PC-3 (cell line): ENCODE measurements at regions not wholly inside any gene's neighbourhood (a gene's known extent, or its start where the extent isn't known, plus 50 kb on each side); places are given as distances from the start of the nearest gene placed in this dataset.

Source experiments
- ATAC-seq: fragments of 200-7000 bp; cut with Tn5 transposase; 2 replicates; pipeline ENCODE4 v1.9.1; 2020; ENCODE audit warnings: mild to moderate bottlenecking, moderate library complexity
- BruUV-seq: library from RNA; stranded (reverse); fragments of 400-500 nt; replicated peaks from 2 replicates; lab custom pipeline; 2021; lab: Mats Ljungman, UMichigan
- CTCF ChIA-PET: fragments of 300-600 bp; sonication (Branson Sonifier 250); formaldehyde crosslinking; loops from one replicate; lab custom pipeline; 2022; ENCODE audit warnings: antibody characterized with exemption; lab: Charles Lee
- POLR2A ChIA-PET: fragments of 300-600 bp; sonication (Branson Sonifier 250); formaldehyde crosslinking; loops from one replicate; lab custom pipeline; 2022; ENCODE audit warnings: antibody characterized with exemption; ENCODE audit not compliant: unreplicated experiment; lab: Charles Lee
- DNase-seq: peaks from one replicate; pipeline ENCODE4 v3.0.0-alpha.2; 2015
- H2AFZ ChIP-seq: fragments of 300-600 bp; sonication (generic); 2 replicates; pipeline ENCODE4 v1.6.0; 2016; ENCODE audit warnings: antibody characterized with exemption, low read length
- H3F3A ChIP-seq: fragments of 300-600 bp; sonication (generic); one replicate; pipeline ENCODE4 v1.6.0; 2017; ENCODE audit warnings: antibody characterized with exemption, low read length, control low read depth, mild to moderate bottlenecking; ENCODE audit not compliant: unreplicated experiment
- H3K27ac ChIP-seq: fragments of 300-600 bp; sonication (generic); 2 replicates; pipeline ENCODE4 v1.5.1; 2016; ENCODE audit warnings: mild to moderate bottlenecking, low read length
- H3K27me3 ChIP-seq: fragments of 300-600 bp; sonication (generic); 2 replicates; pipeline ENCODE4 v1.6.1; 2016; ENCODE audit warnings: low read length, mixed read lengths
- H3K36me3 ChIP-seq: fragments of 300-600 bp; sonication (generic); 2 replicates; pipeline ENCODE4 v1.6.1; 2016; ENCODE audit warnings: low read depth, mixed run types, low read length, mixed read lengths
- H3K4me1 ChIP-seq: fragments of 300-600 bp; sonication (generic); 2 replicates; pipeline ENCODE4 v1.5.1; 2016; ENCODE audit warnings: low read length; ENCODE audit not compliant: insufficient read depth
- H3K4me2 ChIP-seq: fragments of 300-600 bp; sonication (generic); 2 replicates; pipeline ENCODE4 v1.6.0; 2016; ENCODE audit warnings: low read length
- H3K4me3 ChIP-seq: fragments of 300-600 bp; sonication (generic); 2 replicates; pipeline ENCODE4 v1.5.1; 2016; ENCODE audit warnings: mild to moderate bottlenecking, low read length, mixed read lengths
- H3K79me2 ChIP-seq: fragments of 300-600 bp; sonication (generic); 2 replicates; pipeline ENCODE4 v1.6.1; 2017; ENCODE audit warnings: low read length, mixed read lengths
- H3K9ac ChIP-seq: fragments of 300-600 bp; sonication (generic); 2 replicates; pipeline ENCODE4 v1.6.0; 2016; ENCODE audit warnings: mild to moderate bottlenecking, low read length
- H3K9me2 ChIP-seq: fragments of 300-600 bp; sonication (generic); replicated peaks from 2 replicates; pipeline ENCODE4 v1.6.1; 2016; ENCODE audit warnings: mixed run types, low read length, mixed read lengths
- H3K9me3 ChIP-seq: fragments of 300-600 bp; sonication (generic); 2 replicates; pipeline ENCODE4 v1.6.1; 2016; ENCODE audit warnings: low read length, mixed read lengths
- H4K20me1 ChIP-seq: fragments of 300-600 bp; sonication (generic); 2 replicates; pipeline ENCODE4 v1.6.1; 2016; ENCODE audit warnings: low read length, mixed read lengths
- EZH2 ChIP-seq: fragments of 300-600 bp; sonication (generic); IDR thresholded peaks from one replicate; pipeline ENCODE4 v1.6.1; 2017; ENCODE audit warnings: antibody characterized with exemption, mild to moderate bottlenecking, low read length; ENCODE audit not compliant: unreplicated experiment
- EZH2phosphoT487 ChIP-seq: fragments of 300-600 bp; sonication (generic); IDR thresholded peaks from 2 replicates; pipeline ENCODE4 v1.6.1; 2018; ENCODE audit warnings: mild to moderate bottlenecking, antibody characterized with exemption, low read length, borderline replicate concordance
- intact Hi-C: fragments of 100-400 bp; cut with micrococcal nuclease; formaldehyde crosslinking; loops from 2 replicates; pipeline ENCODE4 v1.9.0; 2023
- TF ChIP-seq, protein P1 (sequence below): fragments of 300-600 bp; sonication (generic); conservative IDR thresholded peaks from 2 replicates; pipeline ENCODE4 v1.5.1; 2017; ENCODE audit warnings: antibody characterized with exemption, low read depth, mild to moderate bottlenecking, low read length

DNA sequence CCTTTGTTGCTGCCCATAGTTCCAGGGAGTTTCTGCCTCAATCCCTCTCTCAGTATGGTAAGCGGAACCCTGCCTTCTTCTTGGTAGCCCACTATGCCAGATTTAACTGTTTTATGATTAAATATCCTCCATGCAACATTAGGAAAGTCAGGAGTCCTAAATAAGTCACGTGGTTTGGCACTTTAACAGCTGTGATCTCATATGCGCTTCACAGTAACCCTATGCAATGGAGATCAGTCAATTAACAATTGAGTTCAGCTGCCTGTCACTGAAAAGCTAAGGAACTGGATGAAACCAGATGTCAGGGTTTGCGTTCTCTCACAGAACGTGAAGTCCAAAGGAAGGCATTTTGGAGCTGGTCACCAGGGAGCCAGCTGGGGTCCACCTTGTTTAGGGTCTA lies 81.6 kb downstream of the PSMB1 start:
- Histone ChIP-seq H3K4me2 (no peak overlapping the region), H4K20me1 (no peaks in the 10 kb centered on the region), H3K9me3 (no peaks in the 10 kb centered on the region), H3F3A (no peaks in the 10 kb centered on the region), H3K4me3 (no peak overlapping the region), H3K9ac (no peak overlapping the region), H3K9me2 (no peaks in the 10 kb centered on the region), H3K27me3 (peaks cover 8% of the 10 kb centered on the region; the same call in 1 of the 2 replicates), H3K79me2 (no peaks in the 10 kb centered on the region), H3K27ac (no peak overlapping the region), H3K4me1 (no peaks in the 10 kb centered on the region), H3K36me3 (no peaks in the 10 kb centered on the region), H2AFZ (no peak overlapping the region)
- intact Hi-C loops = no loop called here
- ChIA-PET POLR2A (no interaction called here), CTCF (no interaction called here)
- no TSS peak for BruUV-seq
- TF ChIP-seq, protein P1, sequence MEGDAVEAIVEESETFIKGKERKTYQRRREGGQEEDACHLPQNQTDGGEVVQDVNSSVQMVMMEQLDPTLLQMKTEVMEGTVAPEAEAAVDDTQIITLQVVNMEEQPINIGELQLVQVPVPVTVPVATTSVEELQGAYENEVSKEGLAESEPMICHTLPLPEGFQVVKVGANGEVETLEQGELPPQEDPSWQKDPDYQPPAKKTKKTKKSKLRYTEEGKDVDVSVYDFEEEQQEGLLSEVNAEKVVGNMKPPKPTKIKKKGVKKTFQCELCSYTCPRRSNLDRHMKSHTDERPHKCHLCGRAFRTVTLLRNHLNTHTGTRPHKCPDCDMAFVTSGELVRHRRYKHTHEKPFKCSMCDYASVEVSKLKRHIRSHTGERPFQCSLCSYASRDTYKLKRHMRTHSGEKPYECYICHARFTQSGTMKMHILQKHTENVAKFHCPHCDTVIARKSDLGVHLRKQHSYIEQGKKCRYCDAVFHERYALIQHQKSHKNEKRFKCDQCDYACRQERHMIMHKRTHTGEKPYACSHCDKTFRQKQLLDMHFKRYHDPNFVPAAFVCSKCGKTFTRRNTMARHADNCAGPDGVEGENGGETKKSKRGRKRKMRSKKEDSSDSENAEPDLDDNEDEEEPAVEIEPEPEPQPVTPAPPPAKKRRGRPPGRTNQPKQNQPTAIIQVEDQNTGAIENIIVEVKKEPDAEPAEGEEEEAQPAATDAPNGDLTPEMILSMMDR = no peak
- TF ChIP-seq EZH2 = no peak
- no peak for TF ChIP-seq EZH2phosphoT487
- ATAC-seq (no peak), DNase-seq (no peak)

DNA sequence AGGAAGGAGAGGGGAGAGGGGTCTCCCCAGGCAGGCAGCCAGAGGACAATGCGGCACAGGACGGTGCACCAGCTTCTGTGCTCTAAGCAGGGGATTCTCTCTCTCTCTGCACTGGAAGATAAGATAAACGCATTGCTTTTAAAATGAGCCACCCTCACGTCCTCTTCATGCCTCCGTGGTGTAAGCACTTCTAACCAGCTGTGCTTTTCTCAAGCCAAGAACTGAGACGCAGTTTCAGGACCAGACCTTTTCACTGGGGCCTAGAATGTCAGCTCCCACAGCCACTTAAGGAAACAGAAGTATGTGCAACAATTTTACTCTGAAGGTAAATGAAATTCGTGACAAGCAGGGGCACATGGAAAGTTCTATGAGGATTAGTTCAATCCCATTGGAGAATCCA lies 82.4 kb downstream of the PSMB1 start:
- ChIA-PET POLR2A (no interaction called here), CTCF (no interaction called here)
- Histone ChIP-seq H3K79me2 (no peaks in the 10 kb centered on the region), H3K9me3 (no peaks in the 10 kb centered on the region), H3K27me3 (peaks cover 8% of the 10 kb centered on the region; the same call in 1 of the 2 replicates), H3K27ac (no peak overlapping the region), H3K4me1 (no peaks in the 10 kb centered on the region), H3K9me2 (no peaks in the 10 kb centered on the region), H3F3A (no peaks in the 10 kb centered on the region), H3K4me3 (no peak overlapping the region), H3K9ac (no peak overlapping the region), H4K20me1 (no peaks in the 10 kb centered on the region), H3K4me2 (no peak overlapping the region), H3K36me3 (no peaks in the 10 kb centered on the region), H2AFZ (no peak overlapping the region)
- ATAC-seq = no peak
- BruUV-seq = no TSS peak
- TF ChIP-seq EZH2 (no peak), EZH2phosphoT487 (no peak)
- TF ChIP-seq, protein P1 = no peak
- intact Hi-C loops = no loop called here
- DNase-seq = no peak

DNA sequence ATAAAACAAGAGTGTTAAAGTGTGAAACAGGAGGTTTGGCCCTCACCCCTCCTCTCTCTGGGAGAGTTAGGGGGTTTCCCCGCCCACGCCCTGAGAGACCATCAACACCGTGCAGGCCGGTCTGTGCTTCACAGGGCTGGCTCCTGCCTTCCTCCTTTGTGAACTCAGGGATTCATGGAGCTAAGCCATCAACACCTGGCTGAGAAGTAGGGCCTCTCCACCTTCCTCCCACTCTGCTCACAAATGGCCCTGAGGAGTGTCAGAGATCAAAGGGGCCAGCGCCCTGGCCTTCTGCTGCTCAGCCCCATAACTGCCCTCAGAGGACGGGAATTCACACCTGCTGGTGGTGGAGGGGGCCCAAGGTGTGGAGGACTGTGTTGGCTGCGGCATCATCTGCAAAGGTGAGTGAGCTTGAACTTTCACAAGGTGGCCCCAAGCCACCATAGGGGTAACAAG lies 88.6 kb downstream of the PSMB1 start:
- no TSS peak for BruUV-seq
- no peaks in the 10 kb centered on the region for H3K36me3 ChIP-seq
- H4K20me1 ChIP-seq = no peaks in the 10 kb centered on the region
- no peak overlapping the region for H2AFZ ChIP-seq
- H3K9me2 ChIP-seq = no peaks in the 10 kb centered on the region
- no peaks in the 10 kb centered on the region for H3K9me3 ChIP-seq
- H3K4me1 ChIP-seq = 0 out of 2 replicates have a peak, but pooled peaks cover 5% of the 10 kb centered on the region
- CTCF ChIA-PET = no interaction called here
- no peak overlapping the region for H3K4me3 ChIP-seq
- DNase-seq (no peak), ATAC-seq (no peak)
- TF ChIP-seq EZH2phosphoT487 (no peak), EZH2 (no peak)
- TF ChIP-seq, protein P1 = no peak
- intact Hi-C loops = no loop called here
- no peaks in the 10 kb centered on the region for H3K79me2 ChIP-seq
- POLR2A ChIA-PET = no interaction called here
- H3K4me2 ChIP-seq = no peak overlapping the region
- no peak overlapping the region for H3K9ac ChIP-seq
- peaks cover 10% of the 10 kb centered on the region for H3K27me3 ChIP-seq
- H3F3A ChIP-seq = no peaks in the 10 kb centered on the region
- H3K27ac ChIP-seq = no peak overlapping the region
